SK-N-SH treated with all-trans-retinoic acid at 6 μM for 48 hours (cell line): ENCODE measurements at regions not wholly inside any gene's neighbourhood (a gene's known extent, or its start where the extent isn't known, plus 50 kb on each side); places are given as distances from the start of the nearest gene placed in this dataset.

Source experiments
- ATAC-seq: fragments of 200-7000 bp; cut with Tn5 transposase; 3 replicates; pipeline ENCODE4 v1.9.1; 2020; ENCODE audit warnings: mild to moderate bottlenecking, moderate library complexity
- ARNTL ChIP-seq: fragments of 450-650 bp; formaldehyde crosslinking; IDR thresholded peaks from 2 replicates; pipeline ENCODE4 v1.5.0; 2020; ENCODE audit warnings: low read depth, mild to moderate bottlenecking, moderate library complexity, borderline replicate concordance
- BACH2 ChIP-seq: fragments of 250-450 bp; sonication (Bioruptor Pico); IDR thresholded peaks from 2 replicates; pipeline ENCODE4 v1.9.0; 2021; ENCODE audit warnings: mild to moderate bottlenecking, borderline replicate concordance
- CSDC2 ChIP-seq: fragments of 250-450 bp; sonication (Bioruptor Pico); IDR thresholded peaks from 2 replicates; pipeline ENCODE4 v1.5.0; 2020; ENCODE audit warnings: mild to moderate bottlenecking, moderate library complexity
- ESRRG ChIP-seq: fragments of 250-450 bp; sonication (Bioruptor Pico); IDR thresholded peaks from 2 replicates; pipeline ENCODE4 v1.6.1; 2021; ENCODE audit warnings: mild to moderate bottlenecking
- ISL1 ChIP-seq: fragments of 250-450 bp; sonication (Bioruptor Pico); IDR thresholded peaks from 2 replicates; pipeline ENCODE4 v2.1.2; 2022; ENCODE audit warnings: mild to moderate bottlenecking, moderate library complexity
- OSR1 ChIP-seq: fragments of 250-450 bp; sonication (Bioruptor Pico); IDR thresholded peaks from 2 replicates; pipeline ENCODE4 v1.8.0; 2022; ENCODE audit warnings: moderate library complexity, mild to moderate bottlenecking, inconsistent platforms
- PPARA ChIP-seq: fragments of 250-450 bp; sonication (Bioruptor Pico); IDR thresholded peaks from 2 replicates; pipeline ENCODE4 v1.5.0; 2020; ENCODE audit warnings: mild to moderate bottlenecking, borderline replicate concordance
- SNAI2 ChIP-seq: fragments of 250-450 bp; sonication (Bioruptor Pico); IDR thresholded peaks from 2 replicates; pipeline ENCODE4 v1.5.0; 2020; ENCODE audit warnings: mild to moderate bottlenecking, moderate library complexity
- TCF4 ChIP-seq: fragments of 250-450 bp; sonication (Bioruptor Pico); IDR thresholded peaks from 2 replicates; pipeline ENCODE4 v1.8.0; 2021; ENCODE audit warnings: mild to moderate bottlenecking, moderate library complexity, borderline replicate concordance
- TOX ChIP-seq: fragments of 250-450 bp; sonication (Bioruptor Pico); IDR thresholded peaks from 2 replicates; pipeline ENCODE4 v1.8.0; 2021; ENCODE audit warnings: mild to moderate bottlenecking, moderate library complexity, borderline replicate concordance
- ZC3H10 ChIP-seq: fragments of 250-450 bp; sonication (Bioruptor Pico); IDR thresholded peaks from 2 replicates; pipeline ENCODE4 v1.5.1; 2021; ENCODE audit warnings: mild to moderate bottlenecking, moderate library complexity
- ZFP3 ChIP-seq: fragments of 250-450 bp; sonication (Bioruptor Pico); IDR thresholded peaks from 2 replicates; pipeline ENCODE4 v1.5.0; 2020; ENCODE audit warnings: mild to moderate bottlenecking, moderate library complexity
- ZFP30 ChIP-seq: fragments of 450-650 bp; formaldehyde crosslinking; IDR thresholded peaks from 2 replicates; pipeline ENCODE4 v1.5.0; 2022; ENCODE audit warnings: mild to moderate bottlenecking, moderate library complexity
- ZNF565 ChIP-seq: fragments of 450-650 bp; formaldehyde crosslinking; conservative IDR thresholded peaks from 2 replicates; pipeline ENCODE4 v1.5.0; 2020; ENCODE audit warnings: low read depth, mild to moderate bottlenecking, moderate library complexity
- ZNF70 ChIP-seq: fragments of 450-650 bp; formaldehyde crosslinking; IDR thresholded peaks from 2 replicates; pipeline ENCODE4 v1.5.0; 2020; ENCODE audit warnings: mild to moderate bottlenecking, moderate library complexity
- ZNF8 ChIP-seq: fragments of 450-650 bp; formaldehyde crosslinking; IDR thresholded peaks from 2 replicates; pipeline ENCODE4 v1.5.0; 2020; ENCODE audit warnings: mild to moderate bottlenecking, moderate library complexity
- TF ChIP-seq, protein P1 (sequence below): fragments of 250-450 bp; sonication (Bioruptor Pico); IDR thresholded peaks from 2 replicates; pipeline ENCODE4 v1.8.0; 2021; ENCODE audit warnings: low read depth, mild to moderate bottlenecking, moderate library complexity, borderline replicate concordance
- TF ChIP-seq, protein P2 (sequence below): fragments of 250-450 bp; sonication (Bioruptor Pico); IDR thresholded peaks from 2 replicates; pipeline ENCODE4 v1.5.0; 2020; ENCODE audit warnings: mild to moderate bottlenecking, moderate library complexity
- TF ChIP-seq, protein P3 (sequence below): fragments of 250-450 bp; sonication (Bioruptor Pico); IDR thresholded peaks from 2 replicates; pipeline ENCODE4 v1.8.0; 2020; ENCODE audit warnings: mild to moderate bottlenecking, moderate library complexity, borderline replicate concordance
- TF ChIP-seq, protein P4 (sequence below): fragments of 250-450 bp; sonication (Bioruptor Pico); IDR thresholded peaks from 2 replicates; pipeline ENCODE4 v1.5.1; 2020; ENCODE audit warnings: low read depth, mild to moderate bottlenecking, moderate library complexity
- TF ChIP-seq, protein P5 (sequence below): fragments of 250-450 bp; sonication (Bioruptor Pico); IDR thresholded peaks from 2 replicates; pipeline ENCODE4 v1.5.1; 2021; ENCODE audit warnings: mild to moderate bottlenecking, moderate library complexity

DNA sequence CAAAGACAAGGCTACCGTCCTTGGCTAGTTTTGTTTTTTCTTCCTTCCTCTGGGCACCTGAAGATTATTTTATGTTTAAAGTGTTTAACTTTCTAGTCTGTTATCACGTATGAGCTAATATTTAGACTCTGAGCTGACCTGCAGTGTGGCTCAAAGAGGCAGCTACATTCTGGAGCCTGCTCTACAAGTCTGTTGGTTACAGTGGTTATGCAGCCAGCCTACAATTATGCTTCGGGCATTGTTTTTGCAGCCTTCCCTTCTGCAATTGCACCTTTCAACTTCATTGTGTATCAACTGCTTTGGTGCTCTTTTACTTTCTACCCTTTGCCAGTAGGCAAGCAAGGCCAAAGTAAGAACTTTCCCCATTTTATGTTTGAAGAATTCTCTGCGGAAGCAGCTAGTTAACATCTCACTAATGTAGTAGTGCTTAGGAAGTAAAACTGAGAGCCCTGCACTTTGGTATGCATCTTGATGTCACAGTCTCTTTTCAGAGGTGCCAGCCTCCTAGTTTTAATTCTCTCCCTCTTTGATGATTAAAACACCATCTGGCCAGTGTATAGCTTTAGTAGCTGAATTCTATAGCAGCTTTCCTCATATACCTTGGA lies 322.1 kb downstream of the FAM170A start:
- no peak for ATAC-seq
- TF ChIP-seq, protein P1, sequence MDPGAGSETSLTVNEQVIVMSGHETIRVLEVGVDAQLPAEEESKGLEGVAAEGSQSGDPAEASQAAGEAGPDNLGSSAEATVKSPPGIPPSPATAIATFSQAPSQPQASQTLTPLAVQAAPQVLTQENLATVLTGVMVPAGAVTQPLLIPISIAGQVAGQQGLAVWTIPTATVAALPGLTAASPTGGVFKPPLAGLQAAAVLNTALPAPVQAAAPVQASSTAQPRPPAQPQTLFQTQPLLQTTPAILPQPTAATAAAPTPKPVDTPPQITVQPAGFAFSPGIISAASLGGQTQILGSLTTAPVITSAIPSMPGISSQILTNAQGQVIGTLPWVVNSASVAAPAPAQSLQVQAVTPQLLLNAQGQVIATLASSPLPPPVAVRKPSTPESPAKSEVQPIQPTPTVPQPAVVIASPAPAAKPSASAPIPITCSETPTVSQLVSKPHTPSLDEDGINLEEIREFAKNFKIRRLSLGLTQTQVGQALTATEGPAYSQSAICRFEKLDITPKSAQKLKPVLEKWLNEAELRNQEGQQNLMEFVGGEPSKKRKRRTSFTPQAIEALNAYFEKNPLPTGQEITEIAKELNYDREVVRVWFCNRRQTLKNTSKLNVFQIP = no peak
- TF ChIP-seq ZFP30 (CRISPR knock-in tag) = no peak
- no peak for TF ChIP-seq SNAI2 (CRISPR knock-in tag)
- TF ChIP-seq ISL1 = no peak
- TF ChIP-seq, protein P2, sequence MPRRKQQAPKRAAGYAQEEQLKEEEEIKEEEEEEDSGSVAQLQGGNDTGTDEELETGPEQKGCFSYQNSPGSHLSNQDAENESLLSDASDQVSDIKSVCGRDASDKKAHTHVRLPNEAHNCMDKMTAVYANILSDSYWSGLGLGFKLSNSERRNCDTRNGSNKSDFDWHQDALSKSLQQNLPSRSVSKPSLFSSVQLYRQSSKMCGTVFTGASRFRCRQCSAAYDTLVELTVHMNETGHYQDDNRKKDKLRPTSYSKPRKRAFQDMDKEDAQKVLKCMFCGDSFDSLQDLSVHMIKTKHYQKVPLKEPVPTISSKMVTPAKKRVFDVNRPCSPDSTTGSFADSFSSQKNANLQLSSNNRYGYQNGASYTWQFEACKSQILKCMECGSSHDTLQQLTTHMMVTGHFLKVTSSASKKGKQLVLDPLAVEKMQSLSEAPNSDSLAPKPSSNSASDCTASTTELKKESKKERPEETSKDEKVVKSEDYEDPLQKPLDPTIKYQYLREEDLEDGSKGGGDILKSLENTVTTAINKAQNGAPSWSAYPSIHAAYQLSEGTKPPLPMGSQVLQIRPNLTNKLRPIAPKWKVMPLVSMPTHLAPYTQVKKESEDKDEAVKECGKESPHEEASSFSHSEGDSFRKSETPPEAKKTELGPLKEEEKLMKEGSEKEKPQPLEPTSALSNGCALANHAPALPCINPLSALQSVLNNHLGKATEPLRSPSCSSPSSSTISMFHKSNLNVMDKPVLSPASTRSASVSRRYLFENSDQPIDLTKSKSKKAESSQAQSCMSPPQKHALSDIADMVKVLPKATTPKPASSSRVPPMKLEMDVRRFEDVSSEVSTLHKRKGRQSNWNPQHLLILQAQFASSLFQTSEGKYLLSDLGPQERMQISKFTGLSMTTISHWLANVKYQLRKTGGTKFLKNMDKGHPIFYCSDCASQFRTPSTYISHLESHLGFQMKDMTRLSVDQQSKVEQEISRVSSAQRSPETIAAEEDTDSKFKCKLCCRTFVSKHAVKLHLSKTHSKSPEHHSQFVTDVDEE (CRISPR knock-in tag) = no peak
- no peak for TF ChIP-seq ESRRG (CRISPR knock-in tag)
- TF ChIP-seq, protein P3, sequence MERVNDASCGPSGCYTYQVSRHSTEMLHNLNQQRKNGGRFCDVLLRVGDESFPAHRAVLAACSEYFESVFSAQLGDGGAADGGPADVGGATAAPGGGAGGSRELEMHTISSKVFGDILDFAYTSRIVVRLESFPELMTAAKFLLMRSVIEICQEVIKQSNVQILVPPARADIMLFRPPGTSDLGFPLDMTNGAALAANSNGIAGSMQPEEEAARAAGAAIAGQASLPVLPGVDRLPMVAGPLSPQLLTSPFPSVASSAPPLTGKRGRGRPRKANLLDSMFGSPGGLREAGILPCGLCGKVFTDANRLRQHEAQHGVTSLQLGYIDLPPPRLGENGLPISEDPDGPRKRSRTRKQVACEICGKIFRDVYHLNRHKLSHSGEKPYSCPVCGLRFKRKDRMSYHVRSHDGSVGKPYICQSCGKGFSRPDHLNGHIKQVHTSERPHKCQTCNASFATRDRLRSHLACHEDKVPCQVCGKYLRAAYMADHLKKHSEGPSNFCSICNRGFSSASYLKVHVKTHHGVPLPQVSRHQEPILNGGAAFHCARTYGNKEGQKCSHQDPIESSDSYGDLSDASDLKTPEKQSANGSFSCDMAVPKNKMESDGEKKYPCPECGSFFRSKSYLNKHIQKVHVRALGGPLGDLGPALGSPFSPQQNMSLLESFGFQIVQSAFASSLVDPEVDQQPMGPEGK (CRISPR knock-in tag) = no peak
- TF ChIP-seq ZNF8 (CRISPR knock-in tag) = no peak
- TF ChIP-seq BACH2 = no peak
- no peak for TF ChIP-seq CSDC2 (CRISPR knock-in tag)
- TF ChIP-seq, protein P4, sequence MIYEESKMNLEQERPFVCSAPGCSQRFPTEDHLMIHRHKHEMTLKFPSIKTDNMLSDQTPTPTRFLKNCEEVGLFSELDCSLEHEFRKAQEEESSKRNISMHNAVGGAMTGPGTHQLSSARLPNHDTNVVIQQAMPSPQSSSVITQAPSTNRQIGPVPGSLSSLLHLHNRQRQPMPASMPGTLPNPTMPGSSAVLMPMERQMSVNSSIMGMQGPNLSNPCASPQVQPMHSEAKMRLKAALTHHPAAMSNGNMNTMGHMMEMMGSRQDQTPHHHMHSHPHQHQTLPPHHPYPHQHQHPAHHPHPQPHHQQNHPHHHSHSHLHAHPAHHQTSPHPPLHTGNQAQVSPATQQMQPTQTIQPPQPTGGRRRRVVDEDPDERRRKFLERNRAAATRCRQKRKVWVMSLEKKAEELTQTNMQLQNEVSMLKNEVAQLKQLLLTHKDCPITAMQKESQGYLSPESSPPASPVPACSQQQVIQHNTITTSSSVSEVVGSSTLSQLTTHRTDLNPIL = no peak
- TF ChIP-seq ZFP3 (CRISPR knock-in tag) = no peak
- TF ChIP-seq TCF4 (CRISPR knock-in tag) = no peak
- TF ChIP-seq, protein P5, sequence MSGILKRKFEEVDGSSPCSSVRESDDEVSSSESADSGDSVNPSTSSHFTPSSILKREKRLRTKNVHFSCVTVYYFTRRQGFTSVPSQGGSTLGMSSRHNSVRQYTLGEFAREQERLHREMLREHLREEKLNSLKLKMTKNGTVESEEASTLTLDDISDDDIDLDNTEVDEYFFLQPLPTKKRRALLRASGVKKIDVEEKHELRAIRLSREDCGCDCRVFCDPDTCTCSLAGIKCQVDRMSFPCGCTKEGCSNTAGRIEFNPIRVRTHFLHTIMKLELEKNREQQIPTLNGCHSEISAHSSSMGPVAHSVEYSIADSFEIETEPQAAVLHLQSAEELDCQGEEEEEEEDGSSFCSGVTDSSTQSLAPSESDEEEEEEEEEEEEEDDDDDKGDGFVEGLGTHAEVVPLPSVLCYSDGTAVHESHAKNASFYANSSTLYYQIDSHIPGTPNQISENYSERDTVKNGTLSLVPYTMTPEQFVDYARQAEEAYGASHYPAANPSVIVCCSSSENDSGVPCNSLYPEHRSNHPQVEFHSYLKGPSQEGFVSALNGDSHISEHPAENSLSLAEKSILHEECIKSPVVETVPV (CRISPR knock-in tag) = no peak
- TF ChIP-seq OSR1 (CRISPR knock-in tag) = no peak
- TF ChIP-seq ARNTL = no peak
- TF ChIP-seq TOX (CRISPR knock-in tag) = no peak
- TF ChIP-seq ZNF565 (CRISPR knock-in tag) = no peak

DNA sequence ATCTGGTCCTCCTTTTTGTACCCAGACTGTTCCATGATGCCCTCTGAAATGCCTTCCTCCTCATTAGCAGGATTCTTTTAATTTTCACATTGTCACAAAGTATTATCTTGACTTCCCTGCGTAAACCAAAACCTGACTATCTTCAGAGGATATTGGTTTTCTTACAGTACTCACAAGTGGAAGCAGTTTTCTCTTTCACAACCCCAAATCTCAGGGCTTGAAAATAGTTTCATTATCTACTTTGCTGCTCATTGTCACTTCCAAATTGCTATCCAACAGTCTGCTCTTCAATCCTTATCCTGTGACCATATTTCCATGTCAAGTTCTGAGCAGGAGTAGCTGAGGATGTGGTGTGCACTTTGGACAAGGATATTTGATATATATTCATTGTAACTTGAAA lies 324.1 kb downstream of the FAM170A start:
- no peak for TF ChIP-seq TOX (CRISPR knock-in tag)
- no peak for TF ChIP-seq ESRRG (CRISPR knock-in tag)
- no peak for TF ChIP-seq ZFP30 (CRISPR knock-in tag)
- no peak for ATAC-seq

DNA sequence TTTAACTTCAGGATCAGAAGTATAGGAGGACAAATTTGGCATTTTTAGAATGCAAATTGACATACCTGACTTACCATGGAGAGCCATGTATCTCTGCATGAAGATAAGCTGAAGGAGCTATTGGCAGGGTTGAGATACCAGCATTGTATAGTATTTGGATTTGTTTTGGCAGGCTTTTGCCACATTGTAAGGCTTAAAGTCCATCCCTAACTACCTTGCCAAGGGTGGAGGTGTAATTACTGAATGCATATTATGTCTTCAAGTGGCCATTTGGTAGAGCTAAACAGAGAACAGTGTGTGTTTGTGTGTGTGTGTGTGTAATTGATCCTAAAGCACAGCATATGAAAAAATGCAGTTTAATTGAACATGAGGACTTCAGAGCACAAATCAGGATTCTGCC lies 324.7 kb downstream of the FAM170A start:
- ATAC-seq = no peak
- TF ChIP-seq ZNF70 (CRISPR knock-in tag) = no peak
- TF ChIP-seq ZC3H10 (CRISPR knock-in tag) = no peak
- TF ChIP-seq, protein P5 (CRISPR knock-in tag) = no peak
- no peak for TF ChIP-seq PPARA (CRISPR knock-in tag)
- TF ChIP-seq, protein P1 = no peak
- TF ChIP-seq SNAI2 (CRISPR knock-in tag) = no peak
- TF ChIP-seq, protein P4 = no peak
- no peak for TF ChIP-seq OSR1 (CRISPR knock-in tag)
- TF ChIP-seq, protein P3 (CRISPR knock-in tag) = no peak
- TF ChIP-seq BACH2 = no peak
